ENCODE measurements at regions not wholly inside any gene's neighbourhood (a gene's known extent, or its start where the extent isn't known, plus 50 kb on each side); places are given as distances from the start of the nearest gene placed in this dataset.

DNA sequence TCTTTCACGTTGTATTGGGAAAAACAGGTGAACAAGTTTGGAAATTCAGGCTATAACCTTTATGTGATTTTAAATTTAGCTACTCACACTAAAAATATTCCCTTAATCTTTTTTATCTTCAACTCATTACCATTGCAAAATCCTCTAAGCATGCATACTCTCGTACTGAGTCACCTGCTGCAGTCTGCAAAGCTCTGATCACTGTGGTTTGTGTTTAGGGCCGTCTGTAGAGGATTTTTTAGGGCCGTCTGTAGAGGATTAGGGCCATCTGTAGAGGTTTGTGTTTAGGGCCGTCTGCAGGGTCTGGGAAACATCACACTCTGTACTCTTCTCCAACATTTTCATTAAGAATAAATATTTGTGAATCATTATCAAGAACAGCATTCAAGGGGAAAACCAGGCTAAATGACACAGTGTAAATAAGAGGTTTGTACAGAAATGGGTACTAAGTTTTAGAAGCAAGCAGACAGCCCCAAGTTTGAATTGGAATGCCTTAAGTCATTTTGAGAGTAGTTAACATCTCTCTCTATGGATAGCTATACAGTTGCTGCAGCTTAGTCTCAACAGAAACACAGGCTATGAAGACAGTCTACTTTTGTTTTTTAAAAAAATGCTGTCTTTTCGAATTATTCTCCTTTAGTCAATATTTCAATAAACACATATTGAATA lies 155.0 kb upstream of the TSLP start:
- no peak for TF ChIP-seq CTCF (IDR thresholded peaks at IDR 0.05)
- TF ChIP-seq POLR2A (IDR thresholded peaks at IDR 0.05) = no peak

Data from suprapubic skin (tissue), 3 donors.